Uterus (tissue), 3 donors: ENCODE measurements at regions not wholly inside any gene's neighbourhood (a gene's known extent, or its start where the extent isn't known, plus 50 kb on each side); places are given as distances from the start of the nearest gene placed in this dataset.
"Not testable (repeated sequence)": the region's sequence is repeated elsewhere in the genome, so short reads cannot be mapped to it uniquely, and the experiment has no call there.

Experiments used
- DNase-seq, 2 donors: peaks; one replicate each; pipeline ENCODE4 v3.0.0-alpha.2; 2019 to 2020
- H3K27ac ChIP-seq, 2 donors: fragments of 200-600 bp; sonication (generic); 1 replicate in 1 of 2; 2 replicates in 1 of 2; pipeline ENCODE4 v1.5.1; 2016 to 2018
- H3K27me3 ChIP-seq, 2 donors: fragments of 200-600 bp; sonication (generic); one replicate each; pipeline ENCODE4 v1.5.1; 2018 to 2019; ENCODE audit warnings: control low read depth in 1 of 2
- H3K36me3 ChIP-seq, 2 donors: fragments of 200-600 bp; sonication (generic); one replicate each; pipeline ENCODE4 v1.5.1; 2019; ENCODE audit warnings: control low read depth in 1 of 2
- H3K4me1 ChIP-seq, 2 donors: fragments of 200-600 bp; sonication (generic); one replicate each; pipeline ENCODE4 v1.5.1; 2018 to 2019; ENCODE audit warnings: control low read depth in 1 of 2
- H3K4me3 ChIP-seq, 2 donors: fragments of 200-600 bp; sonication (generic); 1 replicate in 1 of 2; 2 replicates in 1 of 2; pipeline ENCODE4 v1.5.1; 2018 to 2019; ENCODE audit warnings: mild to moderate bottlenecking in 1 of 2
- H3K9me3 ChIP-seq, 2 donors: fragments of 200-600 bp; sonication (generic); one replicate each; pipeline ENCODE4 v1.5.1; 2019; ENCODE audit warnings: control low read depth in 1 of 2
- POLR2A ChIP-seq, 2 donors: fragments of 450-650 bp; IDR thresholded peaks; one replicate each; pipeline ENCODE4 v1.6.1; 2016; ENCODE audit warnings: antibody characterized with exemption in 2 of 2, mild to moderate bottlenecking in 1 of 2, moderate library complexity in 1 of 2
- intact Hi-C: fragments of 100-400 bp; cut with DNase I; formaldehyde crosslinking; loops from one replicate; pipeline ENCODE4 v1.15.1; 2023; ENCODE audit warnings: low total_unique reads
- TF ChIP-seq, protein P1 (sequence below), 4 experiments: fragments of 200-600 bp in 2 of 4; fragments of 450-650 bp in 2 of 4; sonication (generic) in 2 of 4; IDR thresholded peaks; one replicate each; pipeline ENCODE4 v1.5.1; 2016 to 2019; ENCODE audit warnings: antibody characterized with exemption in 4 of 4, mild to moderate bottlenecking in 2 of 4, moderate library complexity in 1 of 4
- donor health status: DM: yes; HTN: yes; CAD: no.

DNA sequence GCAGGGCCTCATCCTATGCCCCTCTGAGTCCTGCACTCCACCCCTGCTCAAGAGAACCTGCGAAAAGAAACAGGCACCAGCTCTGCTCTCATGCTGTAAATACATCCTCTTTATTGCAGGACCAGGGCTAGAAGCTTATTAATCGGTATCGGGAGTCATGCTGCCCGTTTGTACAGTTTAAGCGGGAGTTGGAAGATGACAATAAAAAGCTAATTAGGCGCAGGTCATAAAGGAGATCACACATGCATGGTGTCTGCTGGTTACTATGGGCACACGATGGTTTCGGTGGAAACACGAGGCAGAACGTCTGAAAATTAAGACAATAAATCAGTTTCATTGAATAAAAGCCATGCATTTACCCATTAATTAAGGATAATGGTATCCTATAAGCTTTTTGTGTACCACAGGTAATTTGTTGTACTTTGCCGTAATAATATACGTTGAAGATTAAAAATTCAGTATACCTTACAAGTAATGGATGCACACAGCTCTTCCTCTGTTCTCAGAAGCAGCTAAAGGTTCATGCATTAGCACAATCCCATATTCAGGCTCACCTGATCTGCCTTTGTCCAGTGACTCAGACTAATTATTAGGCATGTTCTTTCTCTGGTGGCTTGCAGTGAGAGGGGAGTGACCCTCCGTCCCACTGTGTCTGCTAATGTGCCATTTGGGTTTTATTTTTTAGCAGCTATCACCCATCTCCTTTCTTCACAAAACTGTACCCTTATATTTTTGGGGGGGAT lies 406.0 kb downstream of the TSHZ3 start:
- H3K36me3 ChIP-seq, result no peaks in the 10 kb centered on the region
- H3K27ac ChIP-seq, result no peak overlapping the region
- no peaks in the 10 kb centered on the region for H3K4me1 ChIP-seq
- H3K4me3 ChIP-seq, result no peak overlapping the region
- no peak for DNase-seq
- intact Hi-C loops, result no loop called here
- no peak for TF ChIP-seq POLR2A (IDR thresholded peaks at IDR 0.05)
- TF ChIP-seq, protein P1, sequence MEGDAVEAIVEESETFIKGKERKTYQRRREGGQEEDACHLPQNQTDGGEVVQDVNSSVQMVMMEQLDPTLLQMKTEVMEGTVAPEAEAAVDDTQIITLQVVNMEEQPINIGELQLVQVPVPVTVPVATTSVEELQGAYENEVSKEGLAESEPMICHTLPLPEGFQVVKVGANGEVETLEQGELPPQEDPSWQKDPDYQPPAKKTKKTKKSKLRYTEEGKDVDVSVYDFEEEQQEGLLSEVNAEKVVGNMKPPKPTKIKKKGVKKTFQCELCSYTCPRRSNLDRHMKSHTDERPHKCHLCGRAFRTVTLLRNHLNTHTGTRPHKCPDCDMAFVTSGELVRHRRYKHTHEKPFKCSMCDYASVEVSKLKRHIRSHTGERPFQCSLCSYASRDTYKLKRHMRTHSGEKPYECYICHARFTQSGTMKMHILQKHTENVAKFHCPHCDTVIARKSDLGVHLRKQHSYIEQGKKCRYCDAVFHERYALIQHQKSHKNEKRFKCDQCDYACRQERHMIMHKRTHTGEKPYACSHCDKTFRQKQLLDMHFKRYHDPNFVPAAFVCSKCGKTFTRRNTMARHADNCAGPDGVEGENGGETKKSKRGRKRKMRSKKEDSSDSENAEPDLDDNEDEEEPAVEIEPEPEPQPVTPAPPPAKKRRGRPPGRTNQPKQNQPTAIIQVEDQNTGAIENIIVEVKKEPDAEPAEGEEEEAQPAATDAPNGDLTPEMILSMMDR (IDR thresholded peaks at IDR 0.05), result no peak
- H3K9me3 ChIP-seq, result no peaks in the 10 kb centered on the region
- no peaks in the 10 kb centered on the region for H3K27me3 ChIP-seq

DNA sequence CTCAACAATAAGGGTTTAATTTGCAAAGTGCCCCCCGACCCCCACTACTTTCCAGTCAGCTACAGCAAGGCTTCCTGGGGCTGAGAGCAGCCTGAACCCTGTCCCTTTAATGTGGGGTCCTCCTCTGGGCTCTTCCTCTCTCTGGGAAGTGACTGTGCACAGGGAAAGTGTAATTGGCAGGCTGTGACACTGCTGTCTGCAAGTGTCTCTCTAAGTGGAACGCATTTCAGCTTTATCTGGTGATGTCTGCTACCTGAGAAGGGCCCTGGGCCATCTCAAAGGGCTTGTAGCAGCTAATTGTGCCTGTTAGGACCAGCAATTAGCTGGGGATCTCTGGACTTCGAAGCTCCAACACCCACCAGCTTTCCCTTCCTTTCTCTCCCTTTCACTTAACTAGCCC lies 406.6 kb downstream of the TSHZ3 start:
- H3K27ac ChIP-seq, result no peak overlapping the region
- intact Hi-C loops, result no loop called here
- no peaks in the 10 kb centered on the region for H3K27me3 ChIP-seq
- H3K4me3 ChIP-seq, result no peak overlapping the region
- no peaks in the 10 kb centered on the region for H3K4me1 ChIP-seq
- H3K36me3 ChIP-seq, result no peaks in the 10 kb centered on the region
- no peak for DNase-seq
- TF ChIP-seq, protein P1 (IDR thresholded peaks at IDR 0.05), result no peak
- TF ChIP-seq POLR2A (IDR thresholded peaks at IDR 0.05), result no peak
- no peaks in the 10 kb centered on the region for H3K9me3 ChIP-seq

DNA sequence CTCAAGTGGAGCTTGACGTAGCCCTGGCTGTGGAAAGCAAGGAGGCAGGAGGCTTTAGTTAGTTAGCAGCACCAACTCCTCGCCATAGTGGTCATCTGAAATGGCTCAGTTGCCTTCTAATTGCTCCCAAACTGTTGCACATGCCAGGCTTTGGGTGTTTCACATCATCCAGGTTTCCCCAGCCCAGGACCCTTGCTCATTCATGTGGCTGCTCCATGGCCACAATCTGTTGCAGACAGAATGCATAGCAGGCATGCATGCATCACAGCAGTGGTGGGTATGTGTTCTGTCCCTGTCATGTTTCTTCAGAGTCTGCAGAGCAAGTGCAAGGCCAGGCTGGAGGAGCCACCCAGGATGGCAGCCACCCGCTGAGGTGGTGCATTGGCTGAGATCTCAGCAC lies 407.6 kb downstream of the TSHZ3 start:
- no peak for DNase-seq
- TF ChIP-seq POLR2A (IDR thresholded peaks at IDR 0.05), result no peak
- TF ChIP-seq, protein P1 (IDR thresholded peaks at IDR 0.05), result no peak
- intact Hi-C loops, result no loop called here
- Histone ChIP-seq H3K36me3 (no peaks in the 10 kb centered on the region), H3K4me3 (no peak overlapping the region), H3K9me3 (no peaks in the 10 kb centered on the region), H3K4me1 (no peaks in the 10 kb centered on the region), H3K27me3 (no peaks in the 10 kb centered on the region), H3K27ac (no peak overlapping the region)

DNA sequence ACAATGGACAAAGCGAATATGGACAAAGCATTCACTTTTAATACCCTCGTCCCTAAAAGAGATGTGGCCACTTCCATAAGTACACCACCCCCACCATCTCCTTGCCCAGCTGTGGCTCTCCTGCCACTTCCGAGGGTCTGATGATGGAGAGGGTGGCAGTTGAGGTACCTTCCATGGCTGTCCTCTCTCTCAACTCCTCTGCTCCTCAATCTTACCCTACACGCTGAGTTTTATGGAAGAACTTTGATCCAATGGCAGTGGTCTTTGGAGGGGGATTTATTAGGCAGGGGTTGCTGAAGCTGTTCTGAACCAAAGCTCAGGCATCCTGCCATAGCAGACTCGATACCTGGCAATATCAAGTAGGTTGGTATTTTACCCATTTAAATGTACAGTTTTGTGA lies 413.0 kb downstream of the TSHZ3 start:
- TF ChIP-seq, protein P1 (IDR thresholded peaks at IDR 0.05), result no peak
- no peak for TF ChIP-seq POLR2A (IDR thresholded peaks at IDR 0.05)
- H3K36me3 ChIP-seq, result no peaks in the 10 kb centered on the region
- DNase-seq, result no peak
- no peak overlapping the region for H3K27ac ChIP-seq
- no peaks in the 10 kb centered on the region for H3K4me1 ChIP-seq
- no peaks in the 10 kb centered on the region for H3K9me3 ChIP-seq
- intact Hi-C loops, result no loop called here
- no peaks in the 10 kb centered on the region for H3K27me3 ChIP-seq
- H3K4me3 ChIP-seq, result no peak overlapping the region

DNA sequence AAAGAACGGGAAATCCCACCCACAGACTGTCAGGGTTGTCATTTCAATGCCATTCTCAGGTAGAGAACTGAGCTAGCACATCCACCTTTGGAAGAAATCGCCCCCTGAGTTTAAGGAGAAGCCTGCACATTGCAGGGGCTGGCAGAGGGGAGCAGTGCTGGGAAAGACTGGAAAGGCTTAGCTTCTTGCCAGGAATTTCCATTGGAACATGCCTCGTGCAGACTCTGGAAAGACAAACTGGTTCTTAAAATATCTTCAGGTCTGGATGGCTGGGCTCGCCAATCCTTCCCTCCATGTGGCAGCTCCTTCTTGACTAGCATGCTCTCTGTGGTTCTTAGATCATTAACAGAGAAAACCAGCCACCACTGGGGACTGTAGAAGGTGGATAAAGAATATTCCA lies 414.1 kb downstream of the TSHZ3 start:
- no peak for DNase-seq
- no peak for TF ChIP-seq POLR2A (IDR thresholded peaks at IDR 0.05)
- TF ChIP-seq, protein P1 (IDR thresholded peaks at IDR 0.05), result no peak
- no peak overlapping the region for H3K4me3 ChIP-seq
- no peaks in the 10 kb centered on the region for H3K9me3 ChIP-seq
- intact Hi-C loops, result no loop called here
- no peaks in the 10 kb centered on the region for H3K4me1 ChIP-seq
- H3K36me3 ChIP-seq, result no peaks in the 10 kb centered on the region
- no peaks in the 10 kb centered on the region for H3K27me3 ChIP-seq
- no peak overlapping the region for H3K27ac ChIP-seq

DNA sequence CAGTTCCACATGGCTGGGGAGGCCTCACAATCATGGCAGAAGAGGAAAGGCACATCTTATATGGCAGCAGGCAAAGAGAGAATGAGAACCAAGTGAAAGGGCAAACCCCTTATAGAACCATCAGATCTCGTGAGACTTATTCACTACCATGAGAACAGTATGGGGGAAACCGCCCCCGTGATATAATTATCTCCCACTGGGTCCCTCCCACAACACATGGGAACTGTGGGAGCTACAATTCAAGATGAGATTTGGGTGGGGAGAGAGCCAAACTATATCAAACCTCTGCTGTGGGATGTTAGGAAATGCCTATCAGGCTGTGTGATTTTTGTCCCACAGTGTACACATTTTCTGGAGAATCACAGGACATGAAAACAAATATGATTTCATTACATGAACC lies 415.8 kb downstream of the TSHZ3 start:
- DNase-seq, result not testable (repeated sequence)

More for the DNA sequence above, 415.8 kb downstream of the TSHZ3 start:
- intact Hi-C loops, H3K27ac ChIP-seq, H3K4me1 ChIP-seq, H3K9me3 ChIP-seq, H3K4me3 ChIP-seq, H3K27me3 ChIP-seq, H3K36me3 ChIP-seq: not testable (repeated sequence)
